ENCODE measurements at regions not wholly inside any gene's neighbourhood (a gene's known extent, or its start where the extent isn't known, plus 50 kb on each side); places are given as distances from the start of the nearest gene placed in this dataset.

- TF ChIP-seq EZH2 (IDR thresholded peaks at IDR 0.05), result no peak
- no peak for TF ChIP-seq POLR2AphosphoS5 (IDR thresholded peaks at IDR 0.05; ENCODE audit: borderline replicate concordance, low read depth, low read length)
Observed at GRCh38 chr10:114751856-114752255, 69.7 kb upstream of the FHIP2A start.
